GM18870 (cell line): ENCODE measurements at regions not wholly inside any gene's neighbourhood (a gene's known extent, or its start where the extent isn't known, plus 50 kb on each side); places are given as distances from the start of the nearest gene placed in this dataset.

Source experiments
- ATAC-seq: cut with Tn5 transposase; IDR thresholded peaks from one replicate; pipeline ENCODE4 v1.9.1; 2021; ENCODE audit warnings: moderate library complexity; ENCODE audit not compliant: unreplicated experiment

DNA sequence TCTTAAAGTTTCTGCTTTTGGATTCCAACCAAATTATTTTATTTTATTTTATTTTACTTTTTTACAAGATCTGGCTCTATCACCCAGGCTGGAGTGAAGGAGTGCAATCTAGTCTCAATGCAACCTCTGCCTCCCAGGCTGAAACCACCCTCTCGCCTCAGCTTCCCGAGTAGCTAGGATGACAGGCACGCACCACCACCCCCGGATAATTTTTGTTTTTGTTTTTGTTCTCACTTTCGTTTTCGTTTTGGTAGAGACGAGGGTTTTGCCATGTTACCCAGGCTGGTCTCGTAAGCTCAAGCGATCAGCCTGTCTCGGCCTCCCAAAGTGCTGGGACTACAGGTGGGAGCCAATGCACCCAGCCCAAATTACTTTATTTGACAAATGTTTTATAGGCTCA, 219.8 kb downstream of the ETS1 start:
- no peak for ATAC-seq

DNA sequence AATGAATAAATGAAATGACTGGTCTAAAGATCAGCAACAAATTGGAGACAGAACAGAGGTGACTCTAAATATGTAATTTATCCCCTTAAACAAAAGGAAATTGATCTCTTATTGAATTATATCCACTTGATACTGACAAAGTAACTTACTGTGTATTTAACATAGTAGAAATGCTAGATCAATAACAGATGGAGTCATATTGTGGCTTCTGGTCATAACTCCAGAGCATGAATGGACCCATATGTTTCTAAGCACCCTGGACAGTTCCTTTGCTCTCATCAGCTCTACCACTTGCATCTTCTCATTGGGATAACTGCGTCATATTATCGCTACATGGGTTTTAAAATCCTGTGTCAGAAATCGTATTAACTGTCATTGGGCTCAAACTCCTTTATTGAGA, 222.3 kb downstream of the ETS1 start:
- ATAC-seq, result no peak

DNA sequence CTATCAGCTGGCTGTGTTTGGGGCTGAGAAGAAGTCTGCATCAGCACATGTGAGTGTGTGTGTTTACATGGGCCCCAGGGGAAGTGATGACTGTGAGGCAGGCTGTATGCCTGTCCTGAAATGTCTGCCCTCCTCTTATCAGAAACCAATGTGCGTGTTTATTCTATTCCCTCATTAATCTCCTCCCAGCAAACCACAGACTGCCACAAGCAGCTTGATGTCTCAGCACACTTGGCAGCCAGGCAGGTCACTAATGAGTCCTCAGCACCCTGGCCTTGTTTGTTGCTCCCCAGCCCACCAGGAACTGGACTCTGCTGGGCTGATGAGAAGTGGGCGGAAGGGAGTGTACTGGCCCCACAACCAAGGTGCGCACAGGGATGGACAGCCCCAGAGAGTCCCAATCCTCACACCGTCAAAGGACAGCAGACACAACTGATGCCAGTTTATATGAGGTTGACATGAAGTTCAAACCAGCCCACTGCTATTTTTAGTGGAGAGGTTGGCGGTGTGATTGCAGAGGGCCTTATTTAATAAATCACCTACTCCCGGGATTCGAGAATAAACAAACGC, 225.8 kb downstream of the ETS1 start:
- no peak for ATAC-seq

DNA sequence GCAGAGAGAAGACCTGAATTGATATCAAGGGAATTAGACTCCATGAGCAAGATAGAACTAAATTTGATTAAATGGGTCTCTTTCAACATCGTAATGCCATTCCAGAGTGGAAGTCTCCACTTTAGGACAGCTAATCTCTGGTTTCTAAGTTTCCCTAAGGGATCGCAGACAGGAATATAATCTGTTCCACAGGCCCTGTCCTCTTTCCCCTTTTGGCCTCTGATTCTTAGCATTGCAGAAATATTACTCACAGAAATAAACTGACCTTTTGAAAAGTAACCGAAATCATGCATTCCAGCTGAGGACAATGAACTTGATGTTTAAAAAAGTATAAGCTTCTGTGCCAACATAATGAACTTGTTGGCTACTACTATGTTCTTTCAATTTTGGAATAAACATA, 227.8 kb downstream of the ETS1 start:
- no peak for ATAC-seq

DNA sequence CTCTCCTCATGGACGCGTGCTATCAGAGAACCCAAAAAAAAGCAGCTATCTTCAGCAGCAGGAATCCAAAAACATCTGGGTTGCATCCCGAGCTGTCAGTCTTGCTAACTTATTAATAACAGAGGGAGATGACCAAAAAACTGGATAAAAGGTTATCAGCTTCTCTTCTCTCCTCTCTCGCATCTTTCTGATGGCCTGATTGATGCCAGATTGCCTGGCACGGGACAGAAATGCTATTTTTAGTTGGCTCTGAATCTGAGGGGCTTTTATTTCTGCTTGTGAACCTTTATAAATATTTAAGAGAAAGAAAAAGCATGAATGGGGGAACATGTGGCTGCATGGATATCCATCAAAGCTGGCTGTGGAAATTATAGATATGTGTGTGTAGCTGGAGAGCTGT, 230.3 kb downstream of the ETS1 start:
- ATAC-seq, result no peak

DNA sequence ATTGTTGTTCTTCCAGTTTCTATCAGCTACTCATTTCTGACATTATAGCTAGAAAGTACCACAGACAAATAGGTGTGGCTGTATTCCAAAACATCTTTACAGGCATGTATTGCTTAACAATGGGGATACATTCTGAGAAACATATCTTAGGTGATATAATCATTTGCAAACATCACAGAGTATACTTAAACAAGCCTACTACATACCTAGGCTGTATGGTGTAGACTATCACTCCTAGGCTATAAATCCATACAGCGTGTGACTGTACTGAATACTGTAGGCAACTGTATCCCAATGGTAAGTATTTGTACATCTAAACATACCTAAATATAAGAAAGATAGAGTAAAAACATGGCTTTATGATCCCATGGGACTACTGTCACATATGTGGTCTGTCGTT, 231.8 kb downstream of the ETS1 start:
- no peak for ATAC-seq

DNA sequence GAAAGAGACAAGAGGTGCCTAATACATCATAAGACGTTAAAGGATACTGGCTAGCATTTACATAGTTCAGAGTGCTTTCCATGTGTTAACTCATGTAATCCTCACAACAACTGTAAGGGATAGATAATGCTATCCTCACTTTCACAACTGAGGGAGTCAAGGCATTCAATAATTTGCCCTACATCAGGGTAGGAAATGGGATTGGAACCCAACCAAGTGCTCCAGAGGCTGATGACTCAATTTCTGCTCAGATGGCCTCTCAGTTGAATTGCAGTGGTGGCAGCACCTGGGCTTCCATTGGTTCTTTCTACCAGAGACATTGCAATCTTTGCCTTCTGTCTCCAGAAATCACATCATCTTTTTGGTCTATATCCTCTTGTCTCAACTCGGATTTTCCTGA, 232.9 kb downstream of the ETS1 start:
- ATAC-seq, result no peak

DNA sequence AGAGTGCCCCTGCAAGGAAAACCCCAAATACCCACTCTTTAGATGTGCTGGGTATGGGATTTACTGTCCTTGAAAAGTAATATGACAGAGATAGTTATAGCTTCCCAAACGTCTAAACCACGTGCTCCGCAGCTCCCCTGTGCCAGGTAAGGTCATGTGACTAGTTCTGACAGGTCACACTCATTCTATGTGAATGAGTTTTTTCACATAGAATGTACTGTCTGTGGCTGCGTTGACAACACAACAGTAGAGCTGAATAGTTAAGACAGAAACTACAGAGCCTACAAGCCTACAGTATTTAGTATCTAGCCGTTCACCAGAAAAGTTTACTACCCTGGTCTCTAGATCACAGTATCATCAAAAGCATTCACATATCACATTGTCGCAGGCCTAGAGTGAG, 236.2 kb downstream of the ETS1 start:
- ATAC-seq, result no peak

DNA sequence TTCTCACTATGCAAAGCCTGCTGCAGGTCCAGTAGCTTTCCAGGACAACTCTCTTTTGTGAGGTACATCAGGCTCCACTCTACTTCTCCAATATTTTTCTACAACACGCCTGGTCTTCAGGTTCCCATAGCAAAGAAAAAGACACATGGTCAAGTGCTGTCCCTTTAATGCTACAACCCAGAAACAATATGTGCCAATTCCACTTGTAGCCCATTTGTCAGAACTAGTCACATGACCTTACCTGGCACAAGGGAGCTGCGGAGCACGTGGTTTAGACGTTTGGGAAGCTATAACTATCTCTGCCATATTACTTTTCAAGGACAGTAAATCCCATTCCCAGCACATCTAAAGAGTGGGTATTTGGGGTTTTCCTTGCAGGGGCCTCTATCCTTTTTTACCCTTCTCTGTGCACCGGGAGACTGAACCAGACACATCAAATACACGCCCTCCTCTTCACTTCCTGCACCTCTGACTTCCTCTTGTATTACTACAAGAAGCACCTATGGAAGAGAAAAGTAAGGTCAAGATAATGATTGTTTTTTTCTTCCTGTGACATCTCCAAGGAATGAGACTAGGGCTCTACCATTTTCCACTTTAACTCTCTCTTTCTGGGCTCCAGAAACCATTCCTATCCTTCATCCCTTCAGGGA, 237.6 kb downstream of the ETS1 start:
- no peak for ATAC-seq

DNA sequence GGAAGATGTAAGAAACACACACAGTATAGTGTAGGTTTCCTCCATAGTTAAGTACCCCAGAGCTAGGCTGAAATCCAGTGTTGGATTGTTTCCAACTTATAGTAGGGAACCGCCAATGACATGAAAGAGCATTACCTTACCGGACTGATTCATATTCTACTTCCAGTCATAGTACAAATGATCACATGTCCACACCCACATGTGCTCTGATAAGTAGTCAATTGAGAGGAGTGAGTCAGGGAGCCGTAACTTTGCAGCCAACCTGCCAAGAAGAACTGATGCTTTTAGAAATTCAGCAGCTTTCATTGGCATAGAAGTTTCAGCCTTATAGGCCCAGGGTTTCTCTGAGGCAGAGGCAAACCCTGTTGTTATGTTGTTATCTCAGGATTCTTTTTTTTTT, 240.6 kb downstream of the ETS1 start:
- no peak for ATAC-seq

DNA sequence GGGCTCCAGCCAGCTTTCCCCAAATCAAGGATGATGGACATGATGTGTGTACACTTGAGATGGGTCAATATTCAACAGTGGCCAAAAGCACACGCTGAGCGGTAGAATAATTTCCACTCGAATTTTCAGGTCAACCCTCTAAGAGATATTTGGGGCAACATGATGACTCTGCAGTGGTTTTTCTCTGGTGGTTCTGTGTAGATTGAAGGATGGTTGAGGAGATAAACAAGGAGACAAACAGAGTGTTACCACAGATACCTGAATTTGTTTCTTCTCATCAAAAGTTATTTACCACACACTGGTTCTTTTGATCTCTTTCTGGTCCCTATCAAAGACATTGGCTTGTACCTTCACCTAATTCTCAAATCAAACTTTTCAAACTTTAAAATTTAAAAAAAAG, 242.0 kb downstream of the ETS1 start:
- ATAC-seq, result no peak

DNA sequence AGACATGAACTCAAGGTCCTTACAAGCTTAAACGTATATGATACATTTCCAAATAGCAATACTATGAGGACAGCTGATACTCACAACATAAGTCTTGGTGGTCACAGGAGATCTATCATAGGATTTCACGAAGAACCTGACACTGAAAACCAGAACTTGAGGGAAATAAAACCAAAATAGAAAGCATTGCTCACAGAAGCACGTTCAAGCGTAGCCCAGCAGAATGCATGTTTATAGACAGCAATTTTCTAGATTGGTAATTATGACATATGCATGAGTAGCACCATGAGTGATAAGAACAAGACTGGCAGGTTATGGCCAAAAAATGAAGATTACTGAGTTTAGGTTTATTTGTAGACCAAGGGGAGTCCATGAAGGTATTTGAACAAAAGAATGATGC, 243.5 kb downstream of the ETS1 start:
- ATAC-seq, result no peak

DNA sequence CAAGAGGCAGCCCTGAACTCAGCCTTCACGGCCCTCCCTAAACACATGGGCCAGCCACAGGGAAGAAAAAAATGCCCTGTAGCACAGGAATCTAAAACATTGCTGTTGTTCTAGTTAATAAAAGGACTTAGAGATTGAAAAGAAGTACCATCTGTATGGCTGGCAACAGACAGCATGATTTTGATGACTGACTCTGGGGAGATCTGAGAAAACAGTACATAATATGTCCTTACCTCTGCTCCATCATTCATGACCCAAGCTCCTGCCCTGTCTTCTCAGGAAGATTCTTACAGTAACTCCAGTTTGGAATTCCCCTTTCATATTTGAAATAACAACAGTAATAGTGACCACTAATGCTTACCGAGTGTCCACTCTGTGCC, 244.2 kb downstream of the ETS1 start:
- peak; percentile 28 for ATAC-seq

DNA sequence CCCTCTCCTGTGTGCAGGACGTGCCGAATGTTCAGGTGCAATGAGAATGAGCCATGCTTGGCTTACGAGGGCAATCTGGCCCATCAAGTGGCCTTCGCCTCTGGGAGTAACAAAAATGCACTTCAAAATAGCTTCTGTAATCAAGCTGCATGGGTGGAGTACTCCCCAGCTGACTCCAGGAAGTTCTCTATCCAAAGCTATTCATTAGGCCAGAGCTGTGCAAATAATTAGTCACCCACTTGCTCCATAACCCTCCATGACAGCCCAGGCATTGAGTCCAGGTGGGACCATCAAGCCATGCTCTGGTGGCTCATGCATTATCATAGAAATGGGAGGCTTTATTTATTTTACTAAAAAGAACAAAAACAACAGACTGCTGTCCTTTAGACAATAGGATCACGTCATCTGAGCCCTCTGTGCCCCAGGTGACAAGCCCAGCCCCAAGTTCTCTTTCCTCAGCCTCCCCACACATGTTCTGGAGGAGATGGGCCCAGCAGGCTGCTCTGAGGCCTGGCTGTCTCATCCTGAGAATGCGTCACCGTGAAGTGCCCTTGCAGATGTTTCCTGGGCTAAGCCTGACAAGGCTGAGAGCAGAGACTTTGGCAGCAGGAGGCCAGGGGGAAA, 244.7 kb downstream of the ETS1 start:
- peak; percentile 90 for ATAC-seq

DNA sequence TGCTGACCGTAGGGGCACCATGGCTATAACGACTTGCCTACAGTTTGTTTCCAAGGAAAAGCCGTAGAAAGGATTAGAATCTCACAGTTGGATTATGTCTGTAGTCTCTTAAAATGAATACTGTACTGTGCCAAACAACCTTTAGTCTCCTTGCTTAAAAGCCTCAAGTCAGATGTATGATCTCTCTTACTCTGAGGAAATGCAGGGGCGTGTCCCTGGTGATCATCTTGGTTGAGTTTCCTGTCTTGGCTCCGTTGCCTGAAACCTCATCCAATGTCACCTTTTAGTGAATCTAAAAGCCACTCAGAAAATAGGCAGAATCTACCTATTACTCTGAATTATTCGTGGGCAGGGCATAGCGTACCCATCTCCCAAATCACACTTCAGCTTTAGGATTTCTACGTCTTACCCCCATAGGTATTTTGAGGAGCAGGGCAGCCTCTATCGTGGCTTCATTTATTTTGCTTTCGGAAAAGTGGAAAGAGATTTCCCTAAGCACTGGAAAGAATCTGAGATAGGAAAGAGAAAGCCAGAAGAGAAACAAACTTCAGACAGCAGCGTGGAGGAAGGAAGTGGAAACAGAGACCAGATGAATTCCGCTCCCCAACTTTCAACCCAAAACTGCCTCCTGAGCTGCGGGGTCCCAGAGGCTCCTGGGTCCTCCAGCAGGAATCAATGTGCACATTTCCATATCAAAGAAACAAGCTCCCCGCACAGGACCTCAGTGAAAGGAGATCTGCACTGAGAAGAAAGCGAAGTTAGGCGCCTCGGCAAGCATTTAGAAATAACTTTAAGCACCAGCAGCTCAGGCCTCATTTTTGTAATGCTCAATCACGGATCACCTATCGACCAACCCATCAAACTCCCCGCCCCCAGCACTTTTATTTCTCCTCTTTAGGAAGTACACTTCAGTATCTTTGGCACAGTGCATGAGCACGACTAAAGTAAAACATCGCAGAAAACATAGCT, 245.8 kb downstream of the ETS1 start:
- ATAC-seq, result no peak

DNA sequence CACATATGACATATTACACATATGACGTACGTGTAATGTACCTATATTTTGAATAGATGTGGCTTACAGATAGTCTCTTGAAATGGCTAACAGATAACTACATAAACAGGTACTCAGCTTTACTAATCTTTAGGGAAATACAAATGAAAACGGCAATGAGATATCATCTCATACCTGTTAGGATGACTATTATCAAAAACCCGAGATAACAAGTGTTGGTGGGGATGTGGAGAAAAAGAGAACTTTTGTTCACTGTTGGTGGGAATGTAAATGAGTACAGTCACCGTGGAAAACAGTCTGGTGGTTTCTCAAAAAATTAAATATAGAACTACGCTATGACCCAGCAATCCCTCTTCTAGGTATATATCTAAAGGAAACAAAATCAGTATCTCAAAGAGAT, 247.6 kb downstream of the ETS1 start:
- no peak for ATAC-seq

DNA sequence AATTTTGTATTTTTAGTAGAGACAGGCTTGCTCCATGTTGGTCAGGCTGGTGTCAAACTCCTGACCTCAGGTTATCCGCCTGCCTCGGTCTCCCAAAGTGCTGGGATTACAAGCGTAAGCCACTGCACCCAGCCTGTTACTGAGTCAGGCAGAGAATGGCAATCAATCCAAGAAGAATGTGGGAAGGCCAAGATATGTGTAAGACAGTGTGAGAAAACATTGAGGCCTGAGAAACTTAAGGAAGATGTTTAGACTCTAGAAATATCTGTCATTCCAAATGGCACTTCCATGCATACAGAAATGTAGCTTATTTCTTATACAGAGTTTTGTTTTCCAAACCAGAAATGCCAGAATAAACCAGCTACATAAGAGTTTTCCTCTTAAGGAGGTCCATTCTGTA, 248.5 kb downstream of the ETS1 start:
- ATAC-seq, result no peak

DNA sequence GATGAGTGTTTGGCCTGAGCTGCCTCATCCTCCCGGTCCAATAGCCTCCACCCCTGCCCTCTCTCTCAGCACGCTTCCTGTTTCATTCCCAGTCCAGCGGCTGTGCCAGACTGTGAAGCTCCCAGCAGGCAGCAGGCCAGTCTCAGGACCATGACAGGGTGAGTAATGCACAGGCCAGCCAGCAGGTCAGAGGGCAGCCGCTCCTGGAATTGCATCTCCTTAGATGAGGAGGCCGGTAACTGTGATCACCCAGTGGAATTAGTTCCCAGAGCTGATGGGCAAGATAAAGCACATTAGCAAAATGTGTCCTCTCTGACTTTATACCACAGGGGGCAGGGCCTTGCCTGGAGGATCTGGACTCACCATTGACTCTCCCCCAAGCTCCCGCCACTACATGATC, 251.2 kb downstream of the ETS1 start:
- no peak for ATAC-seq

DNA sequence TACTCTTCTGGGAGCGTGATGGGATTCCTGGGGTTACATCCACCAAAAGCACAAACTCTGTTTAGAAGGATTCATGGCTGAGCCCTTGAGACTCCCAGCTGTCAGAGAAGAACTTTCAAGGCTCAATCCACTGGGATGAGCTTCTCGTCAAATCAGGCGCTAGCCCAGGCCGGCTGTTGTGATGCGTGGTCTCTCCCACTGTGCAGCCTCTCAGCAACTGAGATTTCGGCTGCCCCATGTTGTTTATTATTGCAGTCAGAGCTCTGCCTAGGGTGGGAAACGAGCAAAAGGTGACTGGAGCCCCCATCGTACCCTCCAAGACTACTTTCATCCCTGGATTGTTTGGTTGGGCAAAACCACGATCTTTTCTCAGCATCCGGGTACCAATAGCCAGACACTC, 251.6 kb downstream of the ETS1 start:
- ATAC-seq, result no peak

DNA sequence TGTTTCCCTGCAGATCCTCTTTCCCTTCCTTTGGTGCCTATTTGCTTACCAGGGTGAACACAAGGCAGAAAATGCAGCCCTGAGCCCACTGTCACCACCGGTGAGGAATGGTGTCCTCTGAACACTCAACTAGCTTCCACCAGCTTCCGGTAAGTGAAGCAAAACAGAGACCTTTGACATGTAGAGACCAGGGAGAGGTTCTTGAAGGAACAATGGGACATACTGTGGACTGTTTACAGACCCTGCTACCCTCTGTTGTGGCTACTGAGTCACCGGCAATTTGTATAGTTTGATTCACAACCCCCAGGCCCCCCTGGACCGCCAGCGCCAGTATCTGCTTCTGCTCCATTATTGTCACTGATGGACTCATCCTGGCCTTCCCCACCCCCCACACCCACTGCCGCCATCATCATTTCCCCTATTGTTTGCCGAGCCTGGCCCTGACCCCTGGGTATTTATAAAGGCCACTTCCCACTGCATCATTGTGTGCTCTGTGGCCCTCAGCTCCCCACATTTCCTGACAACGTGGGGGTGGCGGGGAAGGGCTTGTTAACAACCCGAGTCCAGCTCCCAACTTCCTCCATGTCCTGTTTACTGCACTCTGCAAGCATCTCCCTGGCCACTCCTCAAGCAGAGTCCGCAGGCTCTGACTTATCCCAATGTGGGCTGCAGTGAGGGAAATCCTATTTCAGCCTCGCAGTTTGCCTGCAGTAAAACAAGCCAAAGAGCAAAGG, 252.9 kb downstream of the ETS1 start:
- no peak for ATAC-seq

DNA sequence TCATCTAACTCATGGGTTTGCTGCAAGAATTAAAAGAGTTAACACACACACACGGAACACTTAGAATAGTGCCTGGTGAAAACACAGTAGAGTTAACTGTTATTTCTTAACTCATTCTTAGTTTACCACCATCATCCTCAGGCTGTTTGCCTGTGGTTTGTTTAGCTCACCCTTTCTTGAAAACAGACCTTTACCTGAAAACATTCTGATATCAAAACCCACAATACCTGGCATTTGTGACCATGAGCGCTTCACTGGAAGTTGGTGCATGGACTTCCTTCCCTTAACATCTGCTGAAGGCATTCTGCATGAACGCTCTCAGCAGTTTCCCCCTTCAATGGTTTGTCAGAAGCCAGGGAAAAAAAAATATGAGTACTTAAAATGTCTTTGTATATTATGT, 256.0 kb downstream of the ETS1 start:
- no peak for ATAC-seq
